ENCODE measurements at regions not wholly inside any gene's neighbourhood (a gene's known extent, or its start where the extent isn't known, plus 50 kb on each side); places are given as distances from the start of the nearest gene placed in this dataset.

DNA sequence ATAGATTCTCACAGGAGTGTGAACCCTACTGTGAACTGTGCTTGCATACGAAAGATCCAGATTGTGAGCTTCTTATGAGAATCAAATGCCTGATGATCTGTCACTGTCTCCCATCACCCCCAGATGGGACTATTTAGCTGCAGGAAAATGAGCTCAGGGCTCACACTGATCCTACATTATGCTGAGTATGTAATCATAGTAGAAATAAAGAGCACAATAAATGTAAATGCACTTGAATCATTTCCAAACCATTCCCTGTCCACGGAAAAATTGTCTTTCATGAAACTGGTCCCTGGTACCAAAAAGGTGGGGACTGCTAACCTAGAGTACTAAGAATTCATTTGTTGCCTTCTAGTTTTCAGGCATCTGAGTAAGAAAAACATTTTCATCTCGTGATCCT is 1215.8 kb upstream of the TMEM132C start:
- TF ChIP-seq, protein P1, sequence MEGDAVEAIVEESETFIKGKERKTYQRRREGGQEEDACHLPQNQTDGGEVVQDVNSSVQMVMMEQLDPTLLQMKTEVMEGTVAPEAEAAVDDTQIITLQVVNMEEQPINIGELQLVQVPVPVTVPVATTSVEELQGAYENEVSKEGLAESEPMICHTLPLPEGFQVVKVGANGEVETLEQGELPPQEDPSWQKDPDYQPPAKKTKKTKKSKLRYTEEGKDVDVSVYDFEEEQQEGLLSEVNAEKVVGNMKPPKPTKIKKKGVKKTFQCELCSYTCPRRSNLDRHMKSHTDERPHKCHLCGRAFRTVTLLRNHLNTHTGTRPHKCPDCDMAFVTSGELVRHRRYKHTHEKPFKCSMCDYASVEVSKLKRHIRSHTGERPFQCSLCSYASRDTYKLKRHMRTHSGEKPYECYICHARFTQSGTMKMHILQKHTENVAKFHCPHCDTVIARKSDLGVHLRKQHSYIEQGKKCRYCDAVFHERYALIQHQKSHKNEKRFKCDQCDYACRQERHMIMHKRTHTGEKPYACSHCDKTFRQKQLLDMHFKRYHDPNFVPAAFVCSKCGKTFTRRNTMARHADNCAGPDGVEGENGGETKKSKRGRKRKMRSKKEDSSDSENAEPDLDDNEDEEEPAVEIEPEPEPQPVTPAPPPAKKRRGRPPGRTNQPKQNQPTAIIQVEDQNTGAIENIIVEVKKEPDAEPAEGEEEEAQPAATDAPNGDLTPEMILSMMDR (IDR thresholded peaks at IDR 0.05), result no peak
- no peak for TF ChIP-seq EZH2 (IDR thresholded peaks at IDR 0.05; ENCODE audit: borderline replicate concordance, insufficient read depth, low read depth, low read length, poor library complexity, severe bottlenecking)

Measured in B cell (primary cell).